GM13976 (cell line): ENCODE measurements at regions not wholly inside any gene's neighbourhood (a gene's known extent, or its start where the extent isn't known, plus 50 kb on each side); places are given as distances from the start of the nearest gene placed in this dataset.

ENCODE experiments used
- DNase-seq: peaks from one replicate; pipeline ENCODE4 v3.0.0; 2012; ENCODE audit warnings: low spot score
- in situ Hi-C: fragments of 300-500 bp; cut with MboI; formaldehyde crosslinking; loops from one replicate; pipeline ENCODE4 v1.12.0; 2022; ENCODE audit warnings: low sequenced_read_pairs, mixed read lengths, inconsistent platforms; ENCODE audit not compliant: unreplicated experiment
- TF ChIP-seq, protein P1 (sequence below): IDR thresholded peaks from 2 replicates; pipeline ENCODE4 v1.5.1; 2012; ENCODE audit warnings: borderline replicate concordance, mild to moderate bottlenecking; ENCODE audit not compliant: insufficient read depth; ENCODE audit errors: extremely low read depth, missing control alignments, control extremely low read depth

DNA sequence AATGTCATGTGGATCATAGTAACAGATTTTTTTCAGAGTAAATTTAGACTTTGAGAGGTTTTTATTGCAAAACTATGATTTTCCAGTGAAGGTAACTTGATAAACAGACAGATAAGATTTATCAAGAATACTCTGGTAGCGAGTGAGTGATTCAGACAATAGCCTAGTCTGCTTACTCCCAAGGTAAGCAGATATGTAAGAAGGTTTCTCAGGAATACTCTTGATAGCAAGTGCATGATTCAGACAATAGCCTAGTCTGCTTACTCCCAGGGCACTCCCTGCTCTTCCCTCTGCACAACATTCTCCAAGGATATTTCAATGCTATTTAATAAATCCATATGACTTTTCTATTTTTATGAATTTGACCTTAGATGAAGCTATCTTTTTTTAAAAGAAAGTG, 1881.5 kb downstream of the EFNA5 start:
- TF ChIP-seq, protein P1, sequence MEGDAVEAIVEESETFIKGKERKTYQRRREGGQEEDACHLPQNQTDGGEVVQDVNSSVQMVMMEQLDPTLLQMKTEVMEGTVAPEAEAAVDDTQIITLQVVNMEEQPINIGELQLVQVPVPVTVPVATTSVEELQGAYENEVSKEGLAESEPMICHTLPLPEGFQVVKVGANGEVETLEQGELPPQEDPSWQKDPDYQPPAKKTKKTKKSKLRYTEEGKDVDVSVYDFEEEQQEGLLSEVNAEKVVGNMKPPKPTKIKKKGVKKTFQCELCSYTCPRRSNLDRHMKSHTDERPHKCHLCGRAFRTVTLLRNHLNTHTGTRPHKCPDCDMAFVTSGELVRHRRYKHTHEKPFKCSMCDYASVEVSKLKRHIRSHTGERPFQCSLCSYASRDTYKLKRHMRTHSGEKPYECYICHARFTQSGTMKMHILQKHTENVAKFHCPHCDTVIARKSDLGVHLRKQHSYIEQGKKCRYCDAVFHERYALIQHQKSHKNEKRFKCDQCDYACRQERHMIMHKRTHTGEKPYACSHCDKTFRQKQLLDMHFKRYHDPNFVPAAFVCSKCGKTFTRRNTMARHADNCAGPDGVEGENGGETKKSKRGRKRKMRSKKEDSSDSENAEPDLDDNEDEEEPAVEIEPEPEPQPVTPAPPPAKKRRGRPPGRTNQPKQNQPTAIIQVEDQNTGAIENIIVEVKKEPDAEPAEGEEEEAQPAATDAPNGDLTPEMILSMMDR, result no peak
- in situ Hi-C loops, result no loop called here
- no peak for DNase-seq

DNA sequence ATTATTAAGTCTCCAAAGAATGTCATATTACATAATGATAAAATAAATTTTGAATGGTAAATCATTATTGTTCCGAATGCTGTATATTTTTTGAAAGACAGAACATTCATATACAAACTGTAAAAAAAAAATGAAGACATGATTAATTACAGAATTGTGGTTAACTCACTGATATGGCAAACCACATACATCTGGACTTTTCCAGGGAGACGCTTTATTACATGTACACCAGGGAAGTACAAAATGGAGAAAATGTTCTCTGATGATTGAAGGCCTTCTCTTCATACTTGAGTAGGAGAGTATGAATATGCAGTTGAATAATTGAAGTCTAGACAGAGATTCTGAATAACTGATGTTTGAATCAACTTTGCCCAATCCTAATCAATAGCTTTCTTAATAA, 1886.9 kb downstream of the EFNA5 start:
- TF ChIP-seq, protein P1, result no peak
- DNase-seq, result no peak
- in situ Hi-C loops, result no loop called here

DNA sequence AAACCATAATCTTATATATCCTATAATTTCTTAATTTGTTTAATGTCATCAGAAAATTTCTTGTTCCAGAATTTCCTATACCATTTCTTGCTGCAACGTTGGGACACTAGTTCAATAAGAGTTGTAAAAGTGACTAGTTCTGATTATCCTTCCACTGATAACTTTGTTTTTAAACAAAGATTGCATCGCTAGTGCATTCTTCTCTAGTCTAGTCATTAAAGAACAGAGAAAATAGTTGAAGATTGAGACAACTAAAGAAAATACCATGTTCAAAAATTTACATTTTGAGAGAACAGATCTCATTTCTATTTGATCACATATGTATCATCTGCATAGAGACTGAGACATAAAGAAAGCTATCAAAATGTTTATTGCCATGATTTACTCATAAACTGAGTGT, 1888.2 kb downstream of the EFNA5 start:
- no peak for DNase-seq
- in situ Hi-C loops, result no loop called here
- TF ChIP-seq, protein P1, result no peak

DNA sequence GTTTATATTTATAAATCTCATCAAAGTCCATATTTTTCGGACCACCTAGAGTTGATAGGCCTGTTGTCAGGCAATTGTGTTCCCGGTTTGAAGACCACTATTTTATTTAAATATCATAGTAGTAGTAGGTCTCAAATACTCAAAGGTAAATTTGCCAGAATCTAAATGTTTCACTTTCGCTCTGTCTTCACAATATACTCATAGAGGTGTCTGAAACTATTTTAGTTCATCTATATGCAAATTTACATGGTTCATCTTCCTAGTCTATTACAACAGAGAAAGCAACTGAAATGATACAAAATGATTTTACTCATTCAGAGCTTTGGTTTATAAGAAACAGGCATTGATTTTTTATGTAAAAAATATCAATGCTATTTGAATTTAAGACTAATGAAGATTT, 1897.5 kb downstream of the EFNA5 start:
- in situ Hi-C loops, result no loop called here
- TF ChIP-seq, protein P1, result no peak
- DNase-seq, result no peak

DNA sequence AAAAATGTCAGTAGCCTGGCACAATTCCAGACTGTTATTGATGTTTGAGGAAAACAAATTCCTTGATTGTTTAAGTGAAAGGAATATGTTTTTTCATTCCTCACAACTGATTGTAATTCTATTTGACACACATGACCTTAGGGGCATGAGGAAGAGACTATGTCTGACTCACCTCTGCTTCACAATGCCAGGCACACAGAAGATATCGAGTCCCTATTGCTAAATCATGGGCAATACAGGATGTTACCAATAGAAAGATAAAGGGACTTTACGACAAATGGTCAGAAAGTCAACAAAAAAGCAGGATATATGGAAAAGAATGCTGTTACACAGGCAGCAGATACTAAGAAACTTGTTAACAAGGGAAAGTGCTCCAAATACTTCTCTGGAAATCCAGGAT, 1903.5 kb downstream of the EFNA5 start:
- in situ Hi-C loops, result no loop called here
- TF ChIP-seq, protein P1, result no peak
- DNase-seq, result no peak

DNA sequence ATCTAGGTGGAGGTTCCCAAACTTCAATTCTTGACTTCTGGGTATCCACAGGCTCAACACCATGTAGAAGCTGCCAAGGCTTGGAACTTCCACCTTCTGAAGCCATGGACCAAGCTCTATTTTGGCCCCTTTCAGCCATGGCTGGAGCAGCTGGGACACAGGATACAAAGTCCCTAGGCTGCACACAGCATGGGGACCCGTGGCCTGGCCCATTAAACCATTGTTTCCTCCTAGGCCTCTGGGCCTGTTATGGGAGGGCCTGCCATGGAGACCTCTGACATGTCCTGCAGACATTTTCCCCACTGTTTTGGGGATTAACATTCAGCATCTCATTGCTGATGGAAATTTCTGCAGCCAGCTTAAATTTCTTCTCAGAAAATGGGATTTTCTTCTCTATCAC, 1908.0 kb downstream of the EFNA5 start:
- DNase-seq, result no peak
- in situ Hi-C loops, result no loop called here
- TF ChIP-seq, protein P1, result no peak

DNA sequence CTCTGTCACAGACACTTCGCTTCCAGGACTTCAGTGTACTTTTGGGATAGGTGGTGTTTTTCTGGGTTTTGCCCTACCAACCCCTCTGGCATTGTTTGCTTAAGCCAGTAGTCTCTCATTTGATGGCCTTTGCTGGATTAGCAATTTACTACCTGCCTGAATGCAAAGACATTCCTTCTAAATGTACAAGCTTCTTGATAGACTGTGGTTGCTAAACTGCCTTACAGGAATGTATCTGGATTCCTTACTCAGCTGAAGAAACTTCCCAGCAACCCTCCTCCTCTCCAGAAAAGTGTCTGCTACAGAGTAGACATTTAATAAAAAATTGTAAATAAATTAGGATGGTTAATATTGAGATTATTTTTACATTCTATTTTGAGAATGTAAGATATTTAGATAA, 1916.7 kb downstream of the EFNA5 start:
- in situ Hi-C loops, result no loop called here
- TF ChIP-seq, protein P1, result no peak
- no peak for DNase-seq
